DOHH2 (cell line): ENCODE measurements at regions not wholly inside any gene's neighbourhood (a gene's known extent, or its start where the extent isn't known, plus 50 kb on each side); places are given as distances from the start of the nearest gene placed in this dataset.

Experiments used
- H3F3A ChIP-seq: fragments of 200-600 bp; sonication (generic), shearing (Covaris generic); 2 replicates; pipeline ENCODE4 v1.6.0; 2016; ENCODE audit warnings: antibody characterized with exemption, mild to moderate bottlenecking; ENCODE audit not compliant: control insufficient read depth, insufficient read depth
- H3K27ac ChIP-seq: fragments of 200-600 bp; sonication (generic); 2 replicates; pipeline ENCODE4 v1.5.1; 2014; ENCODE audit warnings: low read depth, mild to moderate bottlenecking, low read length, moderate library complexity
- H3K27me3 ChIP-seq: fragments of 200-600 bp; sonication (generic); 2 replicates; pipeline ENCODE4 v1.6.1; 2014; ENCODE audit warnings: mild to moderate bottlenecking, low read length, mixed read lengths; ENCODE audit not compliant: control insufficient read depth
- H3K36me3 ChIP-seq: fragments of 200-600 bp; sonication (generic); 2 replicates; pipeline ENCODE4 v1.6.1; 2014; ENCODE audit warnings: mild to moderate bottlenecking, low read length, moderate library complexity, mixed read lengths; ENCODE audit not compliant: control insufficient read depth
- H3K4me1 ChIP-seq: fragments of 200-600 bp; sonication (generic); 2 replicates; pipeline ENCODE4 v1.6.1; 2014; ENCODE audit warnings: mild to moderate bottlenecking, low read length, mixed read lengths; ENCODE audit not compliant: control insufficient read depth
- H3K4me2 ChIP-seq: fragments of 200-600 bp; sonication (generic); 2 replicates; pipeline ENCODE4 v1.6.0; 2014; ENCODE audit warnings: mild to moderate bottlenecking, low read length, moderate library complexity
- H3K4me3 ChIP-seq: fragments of 200-600 bp; sonication (generic); 2 replicates; pipeline ENCODE4 v1.5.1; 2014; ENCODE audit warnings: mild to moderate bottlenecking, low read length, mixed read lengths
- H3K79me2 ChIP-seq: fragments of 200-600 bp; sonication (generic); 2 replicates; pipeline ENCODE4 v1.6.1; 2014; ENCODE audit warnings: mild to moderate bottlenecking, low read length, mixed read lengths; ENCODE audit not compliant: control insufficient read depth
- H3K9me2 ChIP-seq: fragments of 200-600 bp; sonication (generic); replicated peaks from 2 replicates; pipeline ENCODE4 v1.6.1; 2014; ENCODE audit warnings: mild to moderate bottlenecking, low read length, mixed read lengths; ENCODE audit not compliant: control insufficient read depth
- H3K9me3 ChIP-seq: fragments of 200-600 bp; sonication (generic); 2 replicates; pipeline ENCODE4 v1.6.1; 2014; ENCODE audit warnings: antibody characterized with exemption, low read length, mixed read lengths; ENCODE audit not compliant: control insufficient read depth, insufficient read depth
- H4K20me1 ChIP-seq: fragments of 200-600 bp; sonication (generic); 2 replicates; pipeline ENCODE4 v1.6.0; 2014; ENCODE audit warnings: low read depth, mild to moderate bottlenecking, antibody characterized with exemption, low read length, moderate library complexity; ENCODE audit not compliant: control insufficient read depth, insufficient read depth
- EZH2phosphoT487 ChIP-seq: fragments of 200-600 bp; sonication (generic); IDR thresholded peaks from 2 replicates; pipeline ENCODE4 v1.6.1; 2017; ENCODE audit warnings: borderline replicate concordance, mild to moderate bottlenecking, antibody characterized with exemption, low read length, moderate library complexity, mixed read lengths
- TF ChIP-seq, protein P1 (sequence below): fragments of 200-600 bp; sonication (generic); IDR thresholded peaks from one replicate; pipeline ENCODE4 v1.5.1; 2014; ENCODE audit warnings: antibody characterized with exemption, mild to moderate bottlenecking, low read depth, low read length; ENCODE audit not compliant: poor library complexity, severe bottlenecking

GRCh38 chr20:1782181-1782580 lies 113.0 kb upstream of the SIRPA start:
- no peak overlapping the region for H3K27ac ChIP-seq
- H3K79me2 ChIP-seq: no peaks in the 10 kb centered on the region
- no peaks in the 10 kb centered on the region for H3K9me2 ChIP-seq
- no peaks in the 10 kb centered on the region for H4K20me1 ChIP-seq
- H3K4me2 ChIP-seq: no peak overlapping the region
- no peaks in the 10 kb centered on the region for H3K36me3 ChIP-seq
- no peaks in the 10 kb centered on the region for H3F3A ChIP-seq
- peaks cover 4% of the 10 kb centered on the region for H3K4me1 ChIP-seq
- no peak for TF ChIP-seq EZH2phosphoT487
- TF ChIP-seq, protein P1, sequence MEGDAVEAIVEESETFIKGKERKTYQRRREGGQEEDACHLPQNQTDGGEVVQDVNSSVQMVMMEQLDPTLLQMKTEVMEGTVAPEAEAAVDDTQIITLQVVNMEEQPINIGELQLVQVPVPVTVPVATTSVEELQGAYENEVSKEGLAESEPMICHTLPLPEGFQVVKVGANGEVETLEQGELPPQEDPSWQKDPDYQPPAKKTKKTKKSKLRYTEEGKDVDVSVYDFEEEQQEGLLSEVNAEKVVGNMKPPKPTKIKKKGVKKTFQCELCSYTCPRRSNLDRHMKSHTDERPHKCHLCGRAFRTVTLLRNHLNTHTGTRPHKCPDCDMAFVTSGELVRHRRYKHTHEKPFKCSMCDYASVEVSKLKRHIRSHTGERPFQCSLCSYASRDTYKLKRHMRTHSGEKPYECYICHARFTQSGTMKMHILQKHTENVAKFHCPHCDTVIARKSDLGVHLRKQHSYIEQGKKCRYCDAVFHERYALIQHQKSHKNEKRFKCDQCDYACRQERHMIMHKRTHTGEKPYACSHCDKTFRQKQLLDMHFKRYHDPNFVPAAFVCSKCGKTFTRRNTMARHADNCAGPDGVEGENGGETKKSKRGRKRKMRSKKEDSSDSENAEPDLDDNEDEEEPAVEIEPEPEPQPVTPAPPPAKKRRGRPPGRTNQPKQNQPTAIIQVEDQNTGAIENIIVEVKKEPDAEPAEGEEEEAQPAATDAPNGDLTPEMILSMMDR: no peak
- no peak overlapping the region for H3K4me3 ChIP-seq
- no peaks in the 10 kb centered on the region for H3K9me3 ChIP-seq
- H3K27me3 ChIP-seq: peaks cover 57% of the 10 kb centered on the region

- no peaks in the 10 kb centered on the region for H4K20me1 ChIP-seq
- H3K9me3 ChIP-seq: no peaks in the 10 kb centered on the region
- H3F3A ChIP-seq: no peaks in the 10 kb centered on the region
- peaks cover 46% of the 10 kb centered on the region for H3K27me3 ChIP-seq
- TF ChIP-seq, protein P1: no peak
- no peak for TF ChIP-seq EZH2phosphoT487
- H3K4me2 ChIP-seq: no peak overlapping the region
- no peaks in the 10 kb centered on the region for H3K36me3 ChIP-seq
- H3K9me2 ChIP-seq: no peaks in the 10 kb centered on the region
- peaks cover 11% of the 10 kb centered on the region for H3K4me1 ChIP-seq
- H3K4me3 ChIP-seq: no peak overlapping the region
- no peak overlapping the region for H3K27ac ChIP-seq
- H3K79me2 ChIP-seq: no peaks in the 10 kb centered on the region
Observed at GRCh38 chr20:1779567-1779966, 115.6 kb upstream of the SIRPA start.

GRCh38 chr20:1778338-1778737 lies 116.9 kb upstream of the SIRPA start:
- no peaks in the 10 kb centered on the region for H3K79me2 ChIP-seq
- no peaks in the 10 kb centered on the region for H3F3A ChIP-seq
- H3K4me2 ChIP-seq: no peak overlapping the region
- no peak overlapping the region for H3K4me3 ChIP-seq
- no peak overlapping the region for H3K27ac ChIP-seq
- peaks cover 11% of the 10 kb centered on the region for H3K4me1 ChIP-seq
- H3K9me2 ChIP-seq: no peaks in the 10 kb centered on the region
- H3K36me3 ChIP-seq: no peaks in the 10 kb centered on the region
- TF ChIP-seq EZH2phosphoT487: no peak
- TF ChIP-seq, protein P1: no peak
- H4K20me1 ChIP-seq: no peaks in the 10 kb centered on the region
- no peaks in the 10 kb centered on the region for H3K9me3 ChIP-seq
- H3K27me3 ChIP-seq: peaks cover 35% of the 10 kb centered on the region

DNA sequence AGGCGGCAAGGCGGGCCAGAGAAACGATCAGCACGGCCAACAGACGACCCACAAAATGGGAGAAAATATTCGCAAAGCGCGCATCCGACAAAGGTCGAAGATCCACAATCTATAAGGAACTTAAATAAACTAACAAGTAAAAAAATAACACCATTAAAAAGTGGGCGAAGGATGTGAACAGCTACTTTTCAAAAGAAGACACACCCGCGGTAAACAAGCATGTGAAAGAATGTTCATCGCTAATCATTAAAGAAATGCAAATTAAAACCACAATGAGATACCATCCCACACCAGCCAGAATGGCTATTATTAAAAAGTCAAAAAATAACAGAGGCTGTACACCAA lies 117.8 kb upstream of the SIRPA start:
- Histone ChIP-seq H3K27ac (no peak overlapping the region), H4K20me1 (no peaks in the 10 kb centered on the region), H3K4me3 (peak overlapping the region; percentile 80), H3K4me1 (peaks cover 11% of the 10 kb centered on the region), H3K4me2 (peak overlapping the region; percentile 61), H3K79me2 (no peaks in the 10 kb centered on the region), H3K36me3 (no peaks in the 10 kb centered on the region), H3K9me2 (no peaks in the 10 kb centered on the region), H3K27me3 (peaks cover 28% of the 10 kb centered on the region), H3F3A (no peaks in the 10 kb centered on the region), H3K9me3 (no peaks in the 10 kb centered on the region)
- TF ChIP-seq, protein P1: no peak
- no peak for TF ChIP-seq EZH2phosphoT487
